ENCODE measurements at regions not wholly inside any gene's neighbourhood (a gene's known extent, or its start where the extent isn't known, plus 50 kb on each side); places are given as distances from the start of the nearest gene placed in this dataset.

GRCh38 chr5:115402822-115403577 is 106.5 kb upstream of the CCDC112 start:
- no peak overlapping the region for H3K4ac ChIP-seq (ENCODE audit: low read depth, low read length)
- no peak overlapping the region for H4K91ac ChIP-seq (ENCODE audit: insufficient read length, low read depth, low read length)
- H3K79me2 ChIP-seq (ENCODE audit: insufficient read depth, low read length) = no peaks in the 10 kb centered on the region
- Mint-ChIP-seq H3K4me3 (no peak overlapping the region), H3K4me1 (no peaks in the 10 kb centered on the region), H3K27me3 (ENCODE audit: low read depth) (peaks cover 2% of the 10 kb centered on the region), H3K27ac (no peak overlapping the region), H3K9me3 (peaks cover 6 to 7% of the 10 kb centered on the region in 2 experiments; a peak in 3 of 5 replicates), H3K36me3 (ENCODE audit: insufficient read depth in 1 of 3, low read depth in 3 of 3) (no peaks in the 10 kb centered on the region; a peak in 1 of 7 replicates)
- no peak overlapping the region for H2AFZ ChIP-seq (ENCODE audit: low read length)
- no peak overlapping the region for H2BK12ac ChIP-seq (ENCODE audit: insufficient read length, low read depth, low read length)
- no peak overlapping the region for H2BK5ac ChIP-seq (ENCODE audit: insufficient read length, low read length)
- H4K8ac ChIP-seq (replicated peaks; ENCODE audit: insufficient read length, low read depth, low read length) = no peak overlapping the region
- H3K9me3 ChIP-seq (ENCODE audit: control insufficient read depth, low read depth, low read length) = no peaks in the 10 kb centered on the region
- no peak overlapping the region for H3K27ac ChIP-seq (ENCODE audit: insufficient read length, low read depth, low read length)
- no peak overlapping the region for H3T11ph ChIP-seq (ENCODE audit: low read length)
- H4K5ac ChIP-seq (ENCODE audit: insufficient read length, low read depth, low read length) = no peak overlapping the region
- H2AK5ac ChIP-seq (ENCODE audit: insufficient read length, low read length) = no peak overlapping the region
- TF ChIP-seq CTCF (conservative IDR thresholded peaks at IDR 0.05) = no peak
- H3K14ac ChIP-seq (ENCODE audit: insufficient read depth, low read length) = no peak overlapping the region
- no peak overlapping the region for H3K56ac ChIP-seq (ENCODE audit: insufficient read length, low read depth, low read length)
- no peak overlapping the region for H3K9ac ChIP-seq (ENCODE audit: extremely low read depth, insufficient read length, low read length)
- H4K20me1 ChIP-seq (ENCODE audit: control insufficient read depth, insufficient read depth, insufficient read length) = no peaks in the 10 kb centered on the region
- H3K27me3 ChIP-seq (ENCODE audit: insufficient read depth, low read length) = no peaks in the 10 kb centered on the region
- H3K18ac ChIP-seq (ENCODE audit: insufficient read length, low read depth, low read length) = no peak overlapping the region
- H3K4me1 ChIP-seq (ENCODE audit: insufficient read depth, low read length) = no peaks in the 10 kb centered on the region
- H3K4me2 ChIP-seq (ENCODE audit: insufficient read depth, insufficient read length, low read length) = no peak overlapping the region
- H2BK15ac ChIP-seq (ENCODE audit: low read depth, low read length) = no peak overlapping the region
- no peak overlapping the region for H2BK20ac ChIP-seq (ENCODE audit: low read depth, low read length, poor library complexity, severe bottlenecking)
- WGBS (ENCODE audit: extremely low coverage, insufficient read length, low lambda C conversion rate) = no CpG with 5 or more reads among the region's 1 CpG
- H2BK120ac ChIP-seq (ENCODE audit: low read depth, low read length, poor library complexity, severe bottlenecking) = no peak overlapping the region
- no peaks in the 10 kb centered on the region for H3K79me1 ChIP-seq (ENCODE audit: insufficient read depth, low read depth, low read length, poor library complexity, severe bottlenecking)
- DNase-seq = no peak
- H3K23ac ChIP-seq (ENCODE audit: insufficient read length, low read depth, low read length) = no peak overlapping the region
- H3K23me2 ChIP-seq (ENCODE audit: insufficient read length, low read depth, low read length, poor library complexity, severe bottlenecking) = no peaks in the 10 kb centered on the region
